HG02852 (cell line): ENCODE measurements at regions not wholly inside any gene's neighbourhood (a gene's known extent, or its start where the extent isn't known, plus 50 kb on each side); places are given as distances from the start of the nearest gene placed in this dataset.
"Not testable (repeated sequence)": the region's sequence is repeated elsewhere in the genome, so short reads cannot be mapped to it uniquely, and the experiment has no call there.

Experiments used
- ATAC-seq: cut with Tn5 transposase; IDR thresholded peaks from one replicate; pipeline ENCODE4 v1.9.1; 2021; ENCODE audit warnings: mild to moderate bottlenecking, moderate library complexity; ENCODE audit not compliant: unreplicated experiment

- ATAC-seq, result no peak
These were observed 254.5 kb downstream of the FAM43A start for GRCh38 chr3:194939949-194940770.

- no peak for ATAC-seq
These were observed 255.8 kb downstream of the FAM43A start for GRCh38 chr3:194941360-194941955.

- ATAC-seq, result no peak
These were observed 256.4 kb downstream of the FAM43A start for GRCh38 chr3:194941956-194942511.

DNA sequence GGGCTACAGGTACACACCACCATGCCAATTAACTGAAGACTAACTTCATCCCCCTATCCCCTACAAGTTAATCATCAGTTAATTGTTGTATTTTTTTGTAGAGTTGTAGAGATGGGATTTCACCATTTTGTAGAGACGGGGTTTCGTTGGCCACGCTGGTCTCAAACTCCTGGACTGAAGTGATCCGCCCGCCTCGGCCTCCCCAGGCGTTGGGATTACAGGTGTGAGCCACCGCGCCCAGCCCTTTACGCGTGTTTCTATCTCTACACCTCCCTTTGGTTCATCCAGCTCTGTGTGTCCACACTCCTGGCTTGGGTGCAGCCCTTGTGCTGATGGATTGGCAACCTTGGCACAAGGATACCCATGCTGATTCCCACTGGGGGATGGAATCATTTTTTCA, 258.8 kb downstream of the FAM43A start:
- ATAC-seq, result no peak

DNA sequence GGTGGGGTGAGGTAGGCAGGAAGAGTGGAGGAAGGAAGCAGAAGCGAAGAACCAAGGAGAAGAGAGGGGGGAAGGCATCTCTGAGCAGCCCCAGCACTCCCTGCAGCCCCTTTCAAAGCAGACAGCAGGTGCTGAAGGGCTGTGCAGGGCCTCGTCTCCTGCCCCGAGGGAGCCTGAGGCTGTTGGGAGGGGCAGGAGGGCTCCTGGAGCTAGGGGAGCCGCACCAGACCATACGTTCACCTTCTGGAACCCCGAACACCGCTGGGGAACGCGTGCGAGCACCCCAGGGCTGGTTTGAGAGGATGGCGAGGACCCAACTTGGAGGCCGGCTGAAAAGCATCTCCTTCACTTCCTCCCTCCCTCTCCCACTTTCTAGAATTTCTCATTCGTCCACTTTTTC, 259.8 kb downstream of the FAM43A start:
- no peak for ATAC-seq

DNA sequence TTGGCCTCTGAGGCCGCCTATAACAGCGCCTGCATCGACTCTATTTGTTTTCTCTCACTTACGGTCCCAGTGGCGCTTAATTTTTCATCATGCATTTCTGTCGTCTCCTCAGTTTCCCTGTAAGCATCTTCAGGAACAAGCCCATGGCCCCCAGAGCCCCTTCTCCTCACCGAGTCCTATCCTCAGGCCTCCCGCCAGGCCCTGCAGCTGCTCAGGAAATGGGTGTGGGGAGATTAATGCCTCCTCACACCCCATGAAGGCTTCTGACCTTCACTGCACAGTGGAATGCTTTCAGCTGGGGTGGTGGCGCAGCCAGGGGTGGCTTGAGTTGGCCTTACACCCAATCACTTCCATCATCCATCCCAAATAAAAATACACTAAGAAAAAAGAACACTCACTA, 260.4 kb downstream of the FAM43A start:
- ATAC-seq, result no peak

GRCh38 chr3:194949592-194949991, 263.9 kb downstream of the FAM43A start:
- ATAC-seq, result no peak

GRCh38 chr3:194950906-194951628, 265.4 kb downstream of the FAM43A start:
- no peak for ATAC-seq

GRCh38 chr3:194951629-194951920, 265.9 kb downstream of the FAM43A start:
- ATAC-seq, result not testable (repeated sequence)

DNA sequence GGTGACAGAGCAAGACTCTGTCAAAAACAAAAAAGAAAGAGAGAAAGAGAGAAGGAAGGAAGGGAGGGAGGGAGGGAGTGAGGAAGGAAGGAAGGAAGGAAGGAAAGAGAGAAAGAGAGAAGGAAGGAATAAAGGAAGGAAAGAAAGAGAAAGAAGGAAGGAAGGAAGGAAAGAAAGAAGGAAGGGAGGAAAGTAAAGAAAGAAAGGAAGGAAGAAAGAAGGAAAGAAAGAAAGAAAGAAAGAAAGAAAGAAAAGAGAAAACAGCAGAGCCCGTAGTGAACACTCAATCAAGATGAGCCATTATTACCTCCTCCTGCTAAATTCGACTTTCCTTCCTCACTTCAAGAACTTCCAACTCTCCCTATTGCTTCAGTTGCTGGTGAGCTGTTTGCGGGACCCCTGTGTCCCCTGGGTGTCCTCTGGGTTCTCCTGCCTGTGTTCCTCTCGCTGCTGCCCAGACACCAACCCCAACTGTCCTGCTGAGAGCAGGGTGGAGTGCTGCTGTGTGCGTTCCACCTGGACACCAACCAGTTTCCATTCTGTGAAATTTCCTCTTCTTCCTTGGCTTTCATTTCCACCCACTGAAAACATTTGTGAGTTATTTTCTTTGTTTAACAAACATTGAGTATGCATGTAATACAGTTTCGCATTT, 266.4 kb downstream of the FAM43A start:
- ATAC-seq, result no peak

GRCh38 chr3:194952841-194953241, 267.2 kb downstream of the FAM43A start:
- ATAC-seq, result no peak

GRCh38 chr3:194953291-194953690, 267.6 kb downstream of the FAM43A start:
- ATAC-seq, result no peak

- no peak for ATAC-seq
These were observed 269.9 kb downstream of the FAM43A start for GRCh38 chr3:194955546-194955945.

DNA sequence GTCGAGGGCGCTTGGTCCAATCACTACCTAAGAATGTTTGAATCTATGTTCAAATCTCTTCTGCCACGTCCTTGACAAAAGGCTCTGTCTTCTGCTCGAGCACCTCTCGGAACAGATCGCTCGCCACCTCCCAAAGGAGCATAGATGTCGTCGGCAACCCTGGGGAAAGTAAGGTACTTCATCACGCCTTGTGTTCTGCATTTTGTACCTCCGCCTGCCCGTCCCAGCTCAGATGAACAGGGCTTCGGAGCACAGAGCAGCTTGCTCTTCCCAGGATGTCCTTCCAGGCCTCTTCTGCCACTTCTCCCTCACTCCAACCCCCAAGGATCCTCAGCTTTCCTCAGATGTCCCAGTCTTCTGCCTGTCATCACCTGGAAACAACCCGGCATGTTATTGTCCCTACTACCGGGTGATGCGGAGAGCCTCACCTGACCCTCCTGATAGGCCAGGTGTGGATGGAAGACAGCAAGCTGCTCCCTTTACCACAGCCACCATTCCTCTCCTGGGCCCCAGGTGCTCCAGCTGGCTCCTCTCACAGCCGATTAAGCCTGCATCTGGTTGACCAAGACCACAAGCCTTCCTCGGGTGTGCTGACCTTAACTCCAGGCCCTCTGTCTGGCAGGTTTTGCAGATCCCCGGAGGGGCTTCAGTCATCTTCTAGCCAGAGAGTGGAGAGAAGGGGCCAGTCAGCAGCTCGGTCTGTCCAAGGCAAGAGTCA, 270.5 kb downstream of the FAM43A start:
- no peak for ATAC-seq

- ATAC-seq, result no peak
These were observed 271.2 kb downstream of the FAM43A start for GRCh38 chr3:194956697-194957396.

- ATAC-seq, result no peak
These were observed 272.1 kb downstream of the FAM43A start for GRCh38 chr3:194957743-194958240.

DNA sequence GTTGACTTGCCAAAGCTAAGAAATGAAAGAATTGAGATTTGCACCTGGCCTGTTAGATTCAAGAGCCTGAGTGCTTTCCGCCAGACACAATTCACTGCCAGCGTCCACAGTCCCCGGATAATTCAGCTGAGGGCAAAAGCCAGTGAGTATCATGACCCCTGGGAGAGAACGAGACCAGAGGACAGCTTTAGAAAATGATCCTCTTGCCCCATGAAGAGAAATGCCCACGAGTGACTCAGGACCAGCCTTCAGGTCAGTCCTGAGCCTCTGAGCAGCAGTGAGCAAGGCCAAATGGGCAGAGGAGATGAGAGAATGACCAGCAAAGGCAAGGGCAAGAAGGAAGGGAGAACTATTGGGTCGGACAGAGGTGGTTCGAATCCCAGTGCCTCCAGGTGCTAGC, 273.5 kb downstream of the FAM43A start:
- ATAC-seq, result no peak

- not testable (repeated sequence) for ATAC-seq
These were observed 274.0 kb downstream of the FAM43A start for GRCh38 chr3:194959666-194960065.

- ATAC-seq, result no peak
These were observed 274.9 kb downstream of the FAM43A start for GRCh38 chr3:194960446-194961032.
